ENCODE measurements at regions not wholly inside any gene's neighbourhood (a gene's known extent, or its start where the extent isn't known, plus 50 kb on each side); places are given as distances from the start of the nearest gene placed in this dataset.

DNA sequence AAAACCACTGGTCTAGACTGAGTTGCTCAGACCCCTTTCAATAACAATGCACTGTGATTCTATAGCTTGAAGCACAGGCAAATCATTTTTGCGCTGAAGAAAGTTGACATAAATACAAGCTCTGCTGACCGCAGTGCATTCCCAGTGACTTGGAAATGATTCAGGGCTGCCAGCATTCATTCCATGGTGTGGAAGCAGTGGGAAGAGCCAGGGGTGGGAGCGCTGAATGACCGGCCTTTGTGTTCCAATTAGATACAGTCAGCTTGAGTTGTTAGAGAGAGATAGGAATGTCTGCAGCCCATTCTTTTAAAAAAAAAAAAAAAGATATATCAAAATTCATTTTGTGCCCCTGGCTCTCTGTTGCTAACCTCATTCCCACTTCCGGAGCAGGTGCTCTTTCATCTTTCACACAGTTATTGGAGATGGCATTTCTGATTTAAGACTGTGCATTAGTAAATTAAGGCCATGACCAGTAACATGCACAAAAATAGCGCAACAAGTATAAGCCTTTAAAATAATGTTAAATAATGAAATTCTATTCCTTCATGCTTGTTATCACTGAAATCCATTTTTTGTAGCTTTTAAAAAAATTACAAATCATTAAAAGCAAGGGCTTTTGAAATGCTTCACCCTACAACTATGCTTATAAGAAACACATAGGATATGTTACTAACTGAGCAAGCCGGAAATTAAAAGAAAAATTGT lies 59.4 kb upstream of the CTLA4 start:
- Histone ChIP-seq H3K79me2 (ENCODE audit: control insufficient read depth, insufficient read depth, low read length) (no peaks in the 10 kb centered on the region), H3K9ac (ENCODE audit: low read length) (no peak overlapping the region), H3K36me3 (replicated peaks in 1 of 2; ENCODE audit: control extremely low read depth in 1 of 2, control insufficient read depth in 1 of 2, extremely low read depth in 1 of 2, insufficient read depth in 2 of 2, low read length in 1 of 2) (no peaks in the 10 kb centered on the region), H3K27me3 (replicated peaks in 1 of 4; ENCODE audit: control extremely low read depth in 1 of 4, control insufficient read depth in 3 of 4, insufficient read depth in 4 of 4, low read length in 3 of 4) (peaks cover 0 to 16% (median 7%) of the 10 kb centered on the region in 4 experiments), H4K20me1 (ENCODE audit: control insufficient read depth, insufficient read depth, low read length, poor library complexity, severe bottlenecking) (no peaks in the 10 kb centered on the region), H3K9me3 (ENCODE audit: control extremely low read depth in 1 of 3, control insufficient read depth in 2 of 3, insufficient read depth in 1 of 3, low read length in 2 of 3) (peaks cover 3 to 15% (median 6%) of the 10 kb centered on the region in 3 donors), H3K4me2 (replicated peaks; ENCODE audit: low read depth, low read length, poor library complexity, severe bottlenecking) (no peak overlapping the region), H3K27ac (ENCODE audit: low read length in 2 of 2) (no peak overlapping the region), H3K4me1 (ENCODE audit: control insufficient read depth in 2 of 2, insufficient read depth in 2 of 2, low read length in 2 of 2) (peaks cover 0 to 4% of the 10 kb centered on the region in 2 donors), H2AFZ (ENCODE audit: insufficient read depth, low read depth, low read length, poor library complexity, severe bottlenecking) (no peak overlapping the region), H3K4me3 (ENCODE audit: control extremely low read depth in 1 of 5, extremely low read depth in 1 of 5, insufficient read depth in 1 of 5, low read depth in 2 of 5, low read length in 4 of 5) (no peak overlapping the region)
- ChIA-PET CTCF (no interaction called here), POLR2A (no interaction called here)
- ATAC-seq (ENCODE audit: low read depth) (no peak), DNase-seq (no peak)
- 100% methylated on average over 2 of the region's 7 CpGs for WGBS (ENCODE audit: insufficient coverage)
- no peak for TF ChIP-seq EZH2 (IDR thresholded peaks at IDR 0.05; ENCODE audit: borderline replicate concordance, insufficient read depth, low read depth, low read length, poor library complexity, severe bottlenecking)
- TF ChIP-seq, protein P1, sequence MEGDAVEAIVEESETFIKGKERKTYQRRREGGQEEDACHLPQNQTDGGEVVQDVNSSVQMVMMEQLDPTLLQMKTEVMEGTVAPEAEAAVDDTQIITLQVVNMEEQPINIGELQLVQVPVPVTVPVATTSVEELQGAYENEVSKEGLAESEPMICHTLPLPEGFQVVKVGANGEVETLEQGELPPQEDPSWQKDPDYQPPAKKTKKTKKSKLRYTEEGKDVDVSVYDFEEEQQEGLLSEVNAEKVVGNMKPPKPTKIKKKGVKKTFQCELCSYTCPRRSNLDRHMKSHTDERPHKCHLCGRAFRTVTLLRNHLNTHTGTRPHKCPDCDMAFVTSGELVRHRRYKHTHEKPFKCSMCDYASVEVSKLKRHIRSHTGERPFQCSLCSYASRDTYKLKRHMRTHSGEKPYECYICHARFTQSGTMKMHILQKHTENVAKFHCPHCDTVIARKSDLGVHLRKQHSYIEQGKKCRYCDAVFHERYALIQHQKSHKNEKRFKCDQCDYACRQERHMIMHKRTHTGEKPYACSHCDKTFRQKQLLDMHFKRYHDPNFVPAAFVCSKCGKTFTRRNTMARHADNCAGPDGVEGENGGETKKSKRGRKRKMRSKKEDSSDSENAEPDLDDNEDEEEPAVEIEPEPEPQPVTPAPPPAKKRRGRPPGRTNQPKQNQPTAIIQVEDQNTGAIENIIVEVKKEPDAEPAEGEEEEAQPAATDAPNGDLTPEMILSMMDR (IDR thresholded peaks at IDR 0.05): no peak
- no peak overlapping the region for H3K27ac Mint-ChIP-seq
- intact Hi-C loops (cut with micrococcal nuclease): no loop called here
- H3K27me3 Mint-ChIP-seq: peaks cover 51% of the 10 kb centered on the region
- H3K4me3 Mint-ChIP-seq: no peak overlapping the region
- H3K9me3 Mint-ChIP-seq (ENCODE audit: insufficient read depth): peaks cover 9% of the 10 kb centered on the region
- H3K4me1 Mint-ChIP-seq: peaks cover 4% of the 10 kb centered on the region

DNA sequence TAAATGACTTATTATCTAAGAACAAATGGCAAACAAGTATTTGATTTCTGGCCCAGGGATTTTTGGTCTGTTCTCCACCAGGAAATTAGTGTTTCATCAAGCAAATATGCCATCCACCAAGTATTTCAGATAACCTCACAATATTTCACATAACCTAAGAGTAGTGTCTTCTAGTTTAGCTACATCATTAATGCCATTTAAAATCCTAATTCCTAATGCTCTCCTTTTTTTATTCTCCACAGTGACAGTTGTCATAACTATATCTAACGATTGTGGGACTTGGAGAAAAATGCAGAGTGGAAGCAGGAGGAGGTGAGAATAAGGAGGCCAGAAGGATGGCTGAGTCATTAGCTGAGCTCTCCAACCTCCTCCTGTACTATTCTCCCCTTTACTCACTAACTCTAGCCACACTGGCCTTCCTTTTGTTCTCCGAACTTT lies 58.5 kb upstream of the CTLA4 start:
- peaks cover 9% of the 10 kb centered on the region for H3K9me3 Mint-ChIP-seq (ENCODE audit: insufficient read depth)
- H3K9ac ChIP-seq (ENCODE audit: low read length): no peak overlapping the region
- peaks cover 0 to 4% of the 10 kb centered on the region in 2 donors for H3K4me1 ChIP-seq (ENCODE audit: control insufficient read depth in 2 of 2, insufficient read depth in 2 of 2, low read length in 2 of 2)
- intact Hi-C loops (cut with micrococcal nuclease): no loop called here
- H3K27ac Mint-ChIP-seq: no peak overlapping the region
- H3K36me3 ChIP-seq (replicated peaks in 1 of 2; ENCODE audit: control extremely low read depth in 1 of 2, control insufficient read depth in 1 of 2, extremely low read depth in 1 of 2, insufficient read depth in 2 of 2, low read length in 1 of 2): no peaks in the 10 kb centered on the region
- ATAC-seq (ENCODE audit: low read depth): no peak
- ChIA-PET CTCF (no interaction called here), POLR2A (no interaction called here)
- no peak overlapping the region for H3K4me3 Mint-ChIP-seq
- H4K20me1 ChIP-seq (ENCODE audit: control insufficient read depth, insufficient read depth, low read length, poor library complexity, severe bottlenecking): no peaks in the 10 kb centered on the region
- H3K79me2 ChIP-seq (ENCODE audit: control insufficient read depth, insufficient read depth, low read length): no peaks in the 10 kb centered on the region
- no peak overlapping the region for H2AFZ ChIP-seq (ENCODE audit: insufficient read depth, low read depth, low read length, poor library complexity, severe bottlenecking)
- 100% methylated on average over 1 of the region's 2 CpGs for WGBS (ENCODE audit: insufficient coverage)
- peaks cover 54% of the 10 kb centered on the region for H3K27me3 Mint-ChIP-seq
- no peak overlapping the region for H3K27ac ChIP-seq (ENCODE audit: low read length in 2 of 2)
- peaks cover 3 to 15% (median 6%) of the 10 kb centered on the region in 3 donors for H3K9me3 ChIP-seq (ENCODE audit: control extremely low read depth in 1 of 3, control insufficient read depth in 2 of 3, insufficient read depth in 1 of 3, low read length in 2 of 3)
- H3K4me2 ChIP-seq (replicated peaks; ENCODE audit: low read depth, low read length, poor library complexity, severe bottlenecking): no peak overlapping the region
- H3K4me1 Mint-ChIP-seq: peaks cover 4% of the 10 kb centered on the region
- H3K27me3 ChIP-seq (replicated peaks in 1 of 4; ENCODE audit: control extremely low read depth in 1 of 4, control insufficient read depth in 3 of 4, insufficient read depth in 4 of 4, low read length in 3 of 4): peaks cover 0 to 13% (median 11%) of the 10 kb centered on the region in 4 experiments
- no peak for TF ChIP-seq EZH2 (IDR thresholded peaks at IDR 0.05; ENCODE audit: borderline replicate concordance, insufficient read depth, low read depth, low read length, poor library complexity, severe bottlenecking)
- TF ChIP-seq, protein P1 (IDR thresholded peaks at IDR 0.05): no peak
- H3K4me3 ChIP-seq (ENCODE audit: control extremely low read depth in 1 of 5, extremely low read depth in 1 of 5, insufficient read depth in 1 of 5, low read depth in 2 of 5, low read length in 4 of 5): no peak overlapping the region
- DNase-seq: no peak
